ENCODE measurements at regions not wholly inside any gene's neighbourhood (a gene's known extent, or its start where the extent isn't known, plus 50 kb on each side); places are given as distances from the start of the nearest gene placed in this dataset.
A peak's percentile ranks its signal among the peaks of the same experiment; 100 is the strongest.

DNA sequence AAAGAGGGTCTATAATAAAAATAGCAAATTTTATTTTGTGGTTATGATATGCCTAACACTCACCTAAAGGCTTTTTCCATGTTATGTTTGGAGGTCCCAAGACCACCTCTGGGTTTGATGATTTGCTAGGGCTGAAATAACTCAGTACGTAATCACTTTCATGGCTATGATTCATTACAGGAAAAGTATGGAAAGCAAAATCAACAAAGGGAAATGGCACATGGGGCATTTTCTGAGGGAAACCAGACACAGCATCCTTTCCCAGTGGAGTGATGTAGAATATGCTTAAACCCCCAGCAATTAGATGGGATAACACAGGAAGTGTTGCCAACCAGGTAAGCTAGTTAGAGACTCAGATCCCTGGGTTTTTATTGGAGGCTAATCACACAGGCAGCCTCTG, 701.6 kb upstream of the CBLB start:
- TF ChIP-seq RAD21 (IDR thresholded peaks at IDR 0.05; ENCODE audit: low read length) (no peak), MAX (IDR thresholded peaks at IDR 0.05; ENCODE audit: low read depth) (no peak), ELF1 (IDR thresholded peaks at IDR 0.05) (no peak), TCF12 (IDR thresholded peaks at IDR 0.05) (0 out of 2 replicates have a peak, but pooled peaks have one; percentile 7)
- TF ChIP-seq, protein P1, sequence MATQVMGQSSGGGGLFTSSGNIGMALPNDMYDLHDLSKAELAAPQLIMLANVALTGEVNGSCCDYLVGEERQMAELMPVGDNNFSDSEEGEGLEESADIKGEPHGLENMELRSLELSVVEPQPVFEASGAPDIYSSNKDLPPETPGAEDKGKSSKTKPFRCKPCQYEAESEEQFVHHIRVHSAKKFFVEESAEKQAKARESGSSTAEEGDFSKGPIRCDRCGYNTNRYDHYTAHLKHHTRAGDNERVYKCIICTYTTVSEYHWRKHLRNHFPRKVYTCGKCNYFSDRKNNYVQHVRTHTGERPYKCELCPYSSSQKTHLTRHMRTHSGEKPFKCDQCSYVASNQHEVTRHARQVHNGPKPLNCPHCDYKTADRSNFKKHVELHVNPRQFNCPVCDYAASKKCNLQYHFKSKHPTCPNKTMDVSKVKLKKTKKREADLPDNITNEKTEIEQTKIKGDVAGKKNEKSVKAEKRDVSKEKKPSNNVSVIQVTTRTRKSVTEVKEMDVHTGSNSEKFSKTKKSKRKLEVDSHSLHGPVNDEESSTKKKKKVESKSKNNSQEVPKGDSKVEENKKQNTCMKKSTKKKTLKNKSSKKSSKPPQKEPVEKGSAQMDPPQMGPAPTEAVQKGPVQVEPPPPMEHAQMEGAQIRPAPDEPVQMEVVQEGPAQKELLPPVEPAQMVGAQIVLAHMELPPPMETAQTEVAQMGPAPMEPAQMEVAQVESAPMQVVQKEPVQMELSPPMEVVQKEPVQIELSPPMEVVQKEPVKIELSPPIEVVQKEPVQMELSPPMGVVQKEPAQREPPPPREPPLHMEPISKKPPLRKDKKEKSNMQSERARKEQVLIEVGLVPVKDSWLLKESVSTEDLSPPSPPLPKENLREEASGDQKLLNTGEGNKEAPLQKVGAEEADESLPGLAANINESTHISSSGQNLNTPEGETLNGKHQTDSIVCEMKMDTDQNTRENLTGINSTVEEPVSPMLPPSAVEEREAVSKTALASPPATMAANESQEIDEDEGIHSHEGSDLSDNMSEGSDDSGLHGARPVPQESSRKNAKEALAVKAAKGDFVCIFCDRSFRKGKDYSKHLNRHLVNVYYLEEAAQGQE (IDR thresholded peaks at IDR 0.05; ENCODE audit: low read depth, low read length): no peak
- H3K4me3 ChIP-seq (ENCODE audit: low read depth in 2 of 2, low read length in 1 of 2): no peak overlapping the region
- H3K4me2 ChIP-seq: no peak overlapping the region
- H3K79me2 ChIP-seq (ENCODE audit: insufficient read depth): no peaks in the 10 kb centered on the region
- no peak overlapping the region for H2AFZ ChIP-seq (ENCODE audit: low read depth)
- H3K9me3 ChIP-seq: no peaks in the 10 kb centered on the region
- DNase-seq: no peak
- H3K27ac ChIP-seq (ENCODE audit: low read depth in 2 of 2, low read length in 1 of 2): no peak overlapping the region
- no peak overlapping the region for H3K9ac ChIP-seq
- 90% methylated on average over 1 of the region's 1 CpG for WGBS (ENCODE audit: low lambda C conversion rate)
- peaks cover 0 to 5% of the 10 kb centered on the region in 2 experiments; a peak in 2 of 4 replicates for H3K4me1 ChIP-seq (ENCODE audit: control insufficient read depth in 1 of 2, insufficient read depth in 2 of 2, low read depth in 1 of 2, low read length in 1 of 2)
- no peaks in the 10 kb centered on the region for H4K20me1 ChIP-seq (ENCODE audit: insufficient read depth)
- ChIA-PET CTCF (no interaction called here), POLR2A (no interaction called here)
- no peaks in the 10 kb centered on the region for H3F3A ChIP-seq (replicated peaks; ENCODE audit: insufficient read depth)
- no peaks in the 10 kb centered on the region for H3K36me3 ChIP-seq (replicated peaks in 1 of 2; ENCODE audit: control insufficient read depth in 1 of 2, insufficient read depth in 2 of 2, low read length in 1 of 2)
- H3K27me3 ChIP-seq (ENCODE audit: insufficient read depth): no peaks in the 10 kb centered on the region
- no peaks in the 10 kb centered on the region for H3K9me2 ChIP-seq

DNA sequence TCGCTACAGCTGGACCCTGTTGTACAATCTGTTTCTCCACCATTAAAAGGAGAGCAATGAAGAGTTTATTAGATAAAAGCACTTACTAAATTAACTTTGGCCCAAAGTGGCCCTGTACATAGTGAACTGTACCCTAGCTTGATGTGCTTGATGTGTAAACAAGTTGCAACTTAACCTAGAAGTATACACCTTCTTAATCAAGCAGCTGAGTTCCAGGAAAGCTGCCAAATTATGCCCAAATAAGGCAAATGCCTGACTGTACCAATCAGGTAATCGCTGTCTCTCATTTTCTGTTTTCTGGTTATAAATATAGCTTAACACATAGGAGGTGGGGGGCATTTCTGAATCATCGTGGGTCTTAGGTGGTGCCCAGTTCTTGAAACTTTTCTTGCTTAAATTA, 704.8 kb upstream of the CBLB start:
- H4K20me1 ChIP-seq (ENCODE audit: insufficient read depth): no peaks in the 10 kb centered on the region
- TF ChIP-seq EZH2phosphoT487 (IDR thresholded peaks at IDR 0.05; ENCODE audit: borderline replicate concordance, low read depth) (no peak), TAF1 (IDR thresholded peaks at IDR 0.05; ENCODE audit: borderline replicate concordance, low read depth, low read length) (no peak), SMC3 (IDR thresholded peaks at IDR 0.05; ENCODE audit: low read depth, low read length) (no peak), NRF1 (IDR thresholded peaks at IDR 0.05; ENCODE audit: low read depth, low read length) (no peak), RCOR1 (IDR thresholded peaks at IDR 0.05; ENCODE audit: low read length) (no peak)
- no peaks in the 10 kb centered on the region for H3K9me3 ChIP-seq
- H3K27ac ChIP-seq (ENCODE audit: low read depth in 2 of 2, low read length in 1 of 2): no peak overlapping the region
- no peaks in the 10 kb centered on the region for H3K9me2 ChIP-seq
- no peaks in the 10 kb centered on the region for H3F3A ChIP-seq (replicated peaks; ENCODE audit: insufficient read depth)
- ChIA-PET CTCF (no interaction called here), POLR2A (no interaction called here)
- no peak overlapping the region for H3K4me3 ChIP-seq (ENCODE audit: low read depth in 2 of 2, low read length in 1 of 2)
- no peaks in the 10 kb centered on the region for H3K36me3 ChIP-seq (replicated peaks in 1 of 2; ENCODE audit: control insufficient read depth in 1 of 2, insufficient read depth in 2 of 2, low read length in 1 of 2)
- DNase-seq: no peak
- 86% methylated on average over 3 of the region's 3 CpGs for WGBS (ENCODE audit: low lambda C conversion rate)
- no peak overlapping the region for H2AFZ ChIP-seq (ENCODE audit: low read depth)
- no peaks in the 10 kb centered on the region for H3K79me2 ChIP-seq (ENCODE audit: insufficient read depth)
- H3K4me1 ChIP-seq (ENCODE audit: control insufficient read depth in 1 of 2, insufficient read depth in 2 of 2, low read depth in 1 of 2, low read length in 1 of 2): peaks cover 0 to 5% of the 10 kb centered on the region in 2 experiments; a peak in 3 of 4 replicates
- no peaks in the 10 kb centered on the region for H3K27me3 ChIP-seq (ENCODE audit: insufficient read depth)
- H3K4me2 ChIP-seq: no peak overlapping the region
- H3K9ac ChIP-seq: no peak overlapping the region

Measured in SK-N-SH (cell line).